ENCODE measurements at regions not wholly inside any gene's neighbourhood (a gene's known extent, or its start where the extent isn't known, plus 50 kb on each side); places are given as distances from the start of the nearest gene placed in this dataset.

DNA sequence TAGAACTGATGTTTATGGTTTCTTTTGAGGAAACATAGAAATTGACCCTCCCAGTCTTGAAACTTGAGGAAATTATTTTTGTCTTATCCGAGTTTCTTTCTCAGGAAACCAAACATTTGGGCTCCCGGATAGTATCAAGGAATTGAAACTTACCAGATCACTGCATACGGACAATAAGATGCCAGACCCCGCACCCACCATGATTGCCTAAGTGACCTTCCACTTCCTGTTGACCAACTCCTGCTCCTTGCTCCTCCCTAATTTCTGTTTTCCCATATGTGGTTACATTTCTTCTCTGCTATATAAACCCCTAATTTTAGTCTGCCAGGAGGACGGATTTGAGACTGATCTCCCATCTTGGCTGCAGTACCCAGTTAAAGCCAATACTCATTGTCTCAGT, 118.4 kb upstream of the TPRG1 start:
- intact Hi-C loops (cut with micrococcal nuclease; ENCODE audit: unreplicated experiment), result no loop called here
- no peak for ATAC-seq

More for the DNA sequence above, 118.4 kb upstream of the TPRG1 start:
- BruUV-seq (replicated peaks), result no TSS peak
- H3K36me3 ChIP-seq (replicated peaks in 1 of 2; ENCODE audit: control insufficient read depth in 1 of 2, insufficient read depth in 2 of 2, low read length in 2 of 2), result no peaks in the 10 kb centered on the region
- H3K4me3 ChIP-seq (replicated peaks in 1 of 3; ENCODE audit: insufficient read depth in 1 of 3, low read depth in 2 of 3, low read length in 3 of 3), result no peak overlapping the region
- in situ Hi-C loops (cut with HindIII; ENCODE audit: extremely low pct_ligation_motif_present, low pct_unique_long_range_greater_than_20kb), result no loop called here
- FAIRE-seq (no peak), DNase-seq (ENCODE audit: low spot score) (no peak)
- no peaks in the 10 kb centered on the region for H3K79me2 ChIP-seq (ENCODE audit: insufficient read depth, low read length)
- no peaks in the 10 kb centered on the region for H3K9me3 ChIP-seq (ENCODE audit: low read length)
- TF ChIP-seq SRF (IDR thresholded peaks at IDR 0.05; ENCODE audit: low read depth, low read length), result no peak
- no peak for TF ChIP-seq KAT8 (CRISPR knock-in tag; IDR thresholded peaks at IDR 0.05)
- TF ChIP-seq HMG20A (CRISPR knock-in tag; IDR thresholded peaks at IDR 0.05; ENCODE audit: borderline replicate concordance), result no peak
- TF ChIP-seq THAP8 (CRISPR knock-in tag; IDR thresholded peaks at IDR 0.05; ENCODE audit: borderline replicate concordance), result no peak
- TF ChIP-seq SSRP1 (CRISPR knock-in tag; IDR thresholded peaks at IDR 0.05), result no peak
- TF ChIP-seq, protein P1, sequence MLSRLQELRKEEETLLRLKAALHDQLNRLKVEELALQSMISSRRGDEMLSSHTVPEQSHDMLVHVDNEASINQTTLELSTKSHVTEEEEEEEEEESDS (CRISPR knock-in tag; IDR thresholded peaks at IDR 0.05; ENCODE audit: borderline replicate concordance), result no peak
- TF ChIP-seq HOXD1 (CRISPR knock-in tag; IDR thresholded peaks at IDR 0.05), result no peak
- no peak for TF ChIP-seq ZNF772 (CRISPR knock-in tag; IDR thresholded peaks at IDR 0.05)
- no peak for TF ChIP-seq TFE3 (CRISPR knock-in tag; IDR thresholded peaks at IDR 0.05)
- TF ChIP-seq SP4 (CRISPR knock-in tag; IDR thresholded peaks at IDR 0.05), result no peak
- no peak for TF ChIP-seq TCF12 (IDR thresholded peaks at IDR 0.05)
- TF ChIP-seq TCF12 (CRISPR knock-in tag; IDR thresholded peaks at IDR 0.05), result no peak
- no peak for TF ChIP-seq HDAC2 (CRISPR knock-in tag; IDR thresholded peaks at IDR 0.05)
- TF ChIP-seq ZNF784 (CRISPR knock-in tag; IDR thresholded peaks at IDR 0.05; ENCODE audit: borderline replicate concordance), result no peak
- no peaks in the 10 kb centered on the region for H3K27me3 ChIP-seq (ENCODE audit: control insufficient read depth in 1 of 2, insufficient read depth in 2 of 2, low read length in 2 of 2)
- 41% methylated on average over 5 of the region's 5 CpGs for WGBS (ENCODE audit: low lambda C conversion rate)
- POLR2A ChIA-PET, result no interaction called here
- H3K4me1 ChIP-seq (ENCODE audit: insufficient read depth, low read length), result peaks cover 19% of the 10 kb centered on the region; the same call in 1 of the 2 replicates
- H3K4me2 ChIP-seq (ENCODE audit: low read depth, low read length), result no peak overlapping the region
- no peak overlapping the region for H3K9ac ChIP-seq (ENCODE audit: insufficient read depth, low read depth, low read length)
- CTCF ChIA-PET (ENCODE audit: low intra/inter-chr PET ratio, low total read pairs), result no interaction called here
- no peak overlapping the region for H3K27ac ChIP-seq (ENCODE audit: extremely low read length, insufficient read depth, low read length)
- no peaks in the 10 kb centered on the region for H4K20me1 ChIP-seq (ENCODE audit: insufficient read depth, low read length)
- H2AFZ ChIP-seq (ENCODE audit: low read length), result no peak overlapping the region
